Endothelial cell of umbilical vein (primary cell): ENCODE measurements at regions not wholly inside any gene's neighbourhood (a gene's known extent, or its start where the extent isn't known, plus 50 kb on each side); places are given as distances from the start of the nearest gene placed in this dataset.

Source experiments
- BruUV-seq: library from RNA; stranded (reverse); fragments of 400-500 nt; replicated peaks from 2 replicates; lab custom pipeline; 2021; lab: Mats Ljungman, UMichigan
- CTCF ChIA-PET: fragments of 300-600, 350-600 bp; sonication (Branson Sonifier 250); formaldehyde crosslinking; loops from one replicate; lab custom pipeline; 2021; ENCODE audit warnings: antibody characterized with exemption, inconsistent platforms; lab: Charles Lee
- POLR2A ChIA-PET: fragments of 300-600, 350-600 bp; sonication (Branson Sonifier 250); formaldehyde crosslinking; loops from one replicate; lab custom pipeline; 2021; ENCODE audit warnings: antibody characterized with exemption, inconsistent platforms; lab: Charles Lee
- DNase-seq: peaks from one replicate; pipeline ENCODE4 v3.0.0-alpha.2; 2011; ENCODE audit warnings: low read depth, low spot score
- FAIRE-seq: peaks from 2 replicates; lab custom pipeline; 2011; peaks lifted over from hg19 to GRCh38; lab: Jason Lieb, UNC
- H2AFZ ChIP-seq: 2 replicates; pipeline ENCODE4 v1.6.0; 2012; ENCODE audit warnings: low read depth, low read length, control low read depth, inconsistent platforms
- H3K27ac ChIP-seq: 2 replicates; pipeline ENCODE4 v1.5.1; 2011; ENCODE audit warnings: low read depth, mild to moderate bottlenecking, control low read depth, low read length, moderate library complexity; ENCODE audit not compliant: insufficient read depth
- H3K27me3 ChIP-seq, 2 experiments: 2 replicates each; pipeline versions ENCODE4 v1.6.0 to v1.6.1; 2011; ENCODE audit warnings: low read length in 2 of 2, mixed read lengths in 1 of 2; ENCODE audit not compliant: control insufficient read depth in 2 of 2, insufficient read depth in 2 of 2
- H3K36me3 ChIP-seq, 2 experiments: 2 replicates in 1 of 2; 3 replicates in 1 of 2; pipeline ENCODE4 v1.5.1; 2011; ENCODE audit warnings: low read length in 2 of 2, mild to moderate bottlenecking in 1 of 2, moderate library complexity in 1 of 2; ENCODE audit not compliant: control insufficient read depth in 2 of 2, insufficient read depth in 2 of 2; ENCODE audit errors: extremely low read depth in 1 of 2
- H3K4me1 ChIP-seq: 3 replicates; pipeline ENCODE4 v1.5.1; 2011; ENCODE audit warnings: mild to moderate bottlenecking, low read length; ENCODE audit not compliant: control insufficient read depth, insufficient read depth; ENCODE audit errors: extremely low read depth
- H3K4me2 ChIP-seq: 2 replicates; pipeline ENCODE4 v1.6.1; 2011; ENCODE audit warnings: low read length, control low read depth, mixed read lengths; ENCODE audit not compliant: insufficient read depth
- H3K4me3 ChIP-seq, 3 experiments: fragments of 200-600 bp in 1 of 3; sonication (generic), shearing (Covaris generic) in 1 of 3; replicated peaks in 1 of 3; 2 replicates each; pipeline ENCODE4 v1.5.1; 2011 to 2016; ENCODE audit warnings: control low read depth in 3 of 3, low read length in 3 of 3, mild to moderate bottlenecking in 2 of 3, inconsistent platforms in 1 of 3, low read depth in 1 of 3, moderate library complexity in 1 of 3; ENCODE audit not compliant: insufficient read depth in 1 of 3
- H3K79me2 ChIP-seq: 2 replicates; pipeline ENCODE4 v1.6.0; 2012; ENCODE audit warnings: low read length, inconsistent platforms; ENCODE audit not compliant: control insufficient read depth, insufficient read depth
- H3K9ac ChIP-seq: replicated peaks from 2 replicates; pipeline ENCODE3; 2011; ENCODE audit warnings: low read length, control low read depth; ENCODE audit not compliant: insufficient read depth; ENCODE audit errors: extremely low read depth
- H3K9me1 ChIP-seq: replicated peaks from 3 replicates; pipeline ENCODE4 v1.6.0; 2011; ENCODE audit warnings: mild to moderate bottlenecking, low read length; ENCODE audit not compliant: control insufficient read depth, insufficient read depth; ENCODE audit errors: extremely low read depth
- H3K9me3 ChIP-seq: replicated peaks from 2 replicates; pipeline ENCODE4 v1.5.1; 2012; ENCODE audit warnings: low read length, inconsistent platforms; ENCODE audit not compliant: control insufficient read depth, insufficient read depth
- H4K20me1 ChIP-seq: replicated peaks from 2 replicates; pipeline ENCODE3; 2011; ENCODE audit warnings: mild to moderate bottlenecking, low read length; ENCODE audit not compliant: control insufficient read depth, insufficient read depth; ENCODE audit errors: extremely low read depth
- EZH2 ChIP-seq: IDR thresholded peaks from 2 replicates; pipeline ENCODE4 v1.6.1; 2012; ENCODE audit warnings: borderline replicate concordance, low read depth, mild to moderate bottlenecking, moderate library complexity, low read length, inconsistent platforms; ENCODE audit not compliant: severe bottlenecking
- GATA2 ChIP-seq: IDR thresholded peaks from 2 replicates; pipeline ENCODE4 v1.7.0; 2011; ENCODE audit warnings: low read depth, mild to moderate bottlenecking, moderate library complexity, mixed read lengths, low read length; ENCODE audit not compliant: insufficient read length, insufficient read depth
- JUN ChIP-seq: IDR thresholded peaks from 2 replicates; pipeline ENCODE4 v1.6.1; 2011; ENCODE audit warnings: borderline replicate concordance, low read depth; ENCODE audit not compliant: insufficient read length, insufficient read depth
- MYC ChIP-seq: IDR thresholded peaks from one replicate; pipeline ENCODE4 v1.6.1; 2011; ENCODE audit warnings: mild to moderate bottlenecking, low read depth, low read length
- POLR2AphosphoS5 ChIP-seq: IDR thresholded peaks from 2 replicates; pipeline ENCODE4 v1.6.1; 2012; ENCODE audit warnings: low read depth, mild to moderate bottlenecking, control low read depth, low read length, moderate library complexity; ENCODE audit not compliant: insufficient read depth
- dilution Hi-C: fragments of 300-500 bp; cut with MboI; formaldehyde crosslinking; loops from one replicate; pipeline ENCODE4 v1.15.0; 2019; ENCODE audit warnings: low sequenced_read_pairs; ENCODE audit not compliant: extremely low pct_ligation_motif_present
- intact Hi-C: fragments of 100-400 bp; cut with micrococcal nuclease; formaldehyde crosslinking; loops from one replicate; pipeline ENCODE4 v1.10.0; 2022
- TF ChIP-seq, protein P1 (sequence below), 2 donors: IDR thresholded peaks; 1 replicate in 1 of 2; 2 replicates in 1 of 2; pipeline ENCODE4 v1.5.1; 2011; ENCODE audit warnings: low read length in 2 of 2, mild to moderate bottlenecking in 2 of 2, moderate library complexity in 2 of 2, control low read depth in 1 of 2, inconsistent platforms in 1 of 2, low read depth in 1 of 2; ENCODE audit not compliant: insufficient read depth in 1 of 2; ENCODE audit errors: extremely low read depth in 1 of 2
- TF ChIP-seq, protein P2 (sequence below): IDR thresholded peaks from 2 replicates; pipeline ENCODE4 v1.6.1; 2011; ENCODE audit not compliant: insufficient read depth, insufficient read length

- FAIRE-seq = no peak
- H2AFZ ChIP-seq = no peak overlapping the region
- no peaks in the 10 kb centered on the region for H3K36me3 ChIP-seq
- no peak for TF ChIP-seq POLR2AphosphoS5
- TF ChIP-seq, protein P1, sequence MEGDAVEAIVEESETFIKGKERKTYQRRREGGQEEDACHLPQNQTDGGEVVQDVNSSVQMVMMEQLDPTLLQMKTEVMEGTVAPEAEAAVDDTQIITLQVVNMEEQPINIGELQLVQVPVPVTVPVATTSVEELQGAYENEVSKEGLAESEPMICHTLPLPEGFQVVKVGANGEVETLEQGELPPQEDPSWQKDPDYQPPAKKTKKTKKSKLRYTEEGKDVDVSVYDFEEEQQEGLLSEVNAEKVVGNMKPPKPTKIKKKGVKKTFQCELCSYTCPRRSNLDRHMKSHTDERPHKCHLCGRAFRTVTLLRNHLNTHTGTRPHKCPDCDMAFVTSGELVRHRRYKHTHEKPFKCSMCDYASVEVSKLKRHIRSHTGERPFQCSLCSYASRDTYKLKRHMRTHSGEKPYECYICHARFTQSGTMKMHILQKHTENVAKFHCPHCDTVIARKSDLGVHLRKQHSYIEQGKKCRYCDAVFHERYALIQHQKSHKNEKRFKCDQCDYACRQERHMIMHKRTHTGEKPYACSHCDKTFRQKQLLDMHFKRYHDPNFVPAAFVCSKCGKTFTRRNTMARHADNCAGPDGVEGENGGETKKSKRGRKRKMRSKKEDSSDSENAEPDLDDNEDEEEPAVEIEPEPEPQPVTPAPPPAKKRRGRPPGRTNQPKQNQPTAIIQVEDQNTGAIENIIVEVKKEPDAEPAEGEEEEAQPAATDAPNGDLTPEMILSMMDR (IDR thresholded peaks at IDR 0.05; ENCODE audit: extremely low read depth in 1 of 2, insufficient read depth in 1 of 2, low read depth in 1 of 2, low read length in 2 of 2) = no peak
- TF ChIP-seq, protein P2, sequence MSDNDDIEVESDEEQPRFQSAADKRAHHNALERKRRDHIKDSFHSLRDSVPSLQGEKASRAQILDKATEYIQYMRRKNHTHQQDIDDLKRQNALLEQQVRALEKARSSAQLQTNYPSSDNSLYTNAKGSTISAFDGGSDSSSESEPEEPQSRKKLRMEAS = no peak
- no peak for TF ChIP-seq GATA2
- no peak for TF ChIP-seq EZH2
- no peak for TF ChIP-seq JUN
- TF ChIP-seq MYC = no peak
- CTCF ChIA-PET = no interaction called here
- no TSS peak for BruUV-seq
- dilution Hi-C loops (no loop called here), intact Hi-C loops (no loop called here)
- H3K9me3 ChIP-seq = no peaks in the 10 kb centered on the region
- H3K4me1 ChIP-seq = no peaks in the 10 kb centered on the region
- H3K9ac ChIP-seq = no peak overlapping the region
- no peaks in the 10 kb centered on the region for H3K79me2 ChIP-seq
- H3K9me1 ChIP-seq = no peaks in the 10 kb centered on the region
- H3K27ac ChIP-seq = no peak overlapping the region
- POLR2A ChIA-PET = no interaction called here
- H3K4me3 ChIP-seq = no peak overlapping the region
- no peak for DNase-seq
- H3K27me3 ChIP-seq = peaks cover 0 to 2% of the 10 kb centered on the region in 2 experiments
- no peak overlapping the region for H3K4me2 ChIP-seq
- H4K20me1 ChIP-seq = no peaks in the 10 kb centered on the region
These were observed 304.9 kb downstream of the TDRD3 start for GRCh38 chr13:60701895-60702294.
